DND-41 (cell line): ENCODE measurements at regions not wholly inside any gene's neighbourhood (a gene's known extent, or its start where the extent isn't known, plus 50 kb on each side); places are given as distances from the start of the nearest gene placed in this dataset.
"Not testable (repeated sequence)": the region's sequence is repeated elsewhere in the genome, so short reads cannot be mapped to it uniquely, and the experiment has no call there.

Experiments used
- ATAC-seq: fragments of 200-7000 bp; cut with Tn5 transposase; 3 replicates; pipeline ENCODE4 v1.9.1; 2021; ENCODE audit warnings: low read depth; ENCODE audit not compliant: insufficient read depth
- DNase-seq: peaks from one replicate; pipeline ENCODE4 v3.0.0-alpha.2; 2020
- H2AFZ ChIP-seq: 2 replicates; pipeline ENCODE4 v1.6.0; 2012; ENCODE audit warnings: low read depth, low read length
- H3K27ac ChIP-seq: 2 replicates; pipeline ENCODE4 v1.5.1; 2012; ENCODE audit warnings: low read length, inconsistent platforms
- H3K27me3 ChIP-seq: fragments of 200-600 bp; sonication (generic); 2 replicates; pipeline ENCODE4 v1.6.0; 2012; ENCODE audit warnings: low read length, mild to moderate bottlenecking, inconsistent platforms; ENCODE audit not compliant: insufficient read depth, poor library complexity
- H3K36me3 ChIP-seq: 2 replicates; pipeline ENCODE4 v1.5.1; 2012; ENCODE audit warnings: low read length, inconsistent platforms; ENCODE audit not compliant: insufficient read depth
- H3K4me1 ChIP-seq: 2 replicates; pipeline ENCODE4 v1.5.1; 2012; ENCODE audit warnings: mild to moderate bottlenecking, low read length; ENCODE audit not compliant: insufficient read depth
- H3K4me2 ChIP-seq: 2 replicates; pipeline ENCODE4 v1.6.0; 2012; ENCODE audit warnings: mild to moderate bottlenecking, moderate library complexity, low read length, inconsistent platforms; ENCODE audit not compliant: insufficient read depth
- H3K4me3 ChIP-seq, 2 experiments: fragments of 200-600 bp in 1 of 2; shearing (Covaris generic) in 1 of 2; 2 replicates each; pipeline ENCODE4 v1.5.1; 2012 to 2016; ENCODE audit warnings: inconsistent platforms in 2 of 2, low read length in 2 of 2, mild to moderate bottlenecking in 2 of 2, low read depth in 1 of 2, moderate library complexity in 1 of 2
- H3K79me2 ChIP-seq: 2 replicates; pipeline ENCODE4 v1.6.0; 2012; ENCODE audit warnings: low read length, inconsistent platforms; ENCODE audit not compliant: insufficient read depth
- H3K9ac ChIP-seq: 2 replicates; pipeline ENCODE4 v1.6.0; 2012; ENCODE audit warnings: low read depth, mild to moderate bottlenecking, inconsistent platforms, low read length, moderate library complexity
- H3K9me3 ChIP-seq: 2 replicates; pipeline ENCODE4 v1.5.1; 2012; ENCODE audit warnings: low read length, moderate library complexity, mild to moderate bottlenecking, inconsistent platforms; ENCODE audit not compliant: insufficient read depth, severe bottlenecking
- H4K20me1 ChIP-seq: 2 replicates; pipeline ENCODE4 v1.6.0; 2012; ENCODE audit warnings: low read length; ENCODE audit not compliant: insufficient read depth
- CTCF ChIP-seq: IDR thresholded peaks from 2 replicates; pipeline ENCODE4 v1.5.1; 2012; ENCODE audit warnings: borderline replicate concordance, low read length, moderate library complexity, mild to moderate bottlenecking; ENCODE audit not compliant: poor library complexity, severe bottlenecking; ENCODE audit errors: extremely low read depth
- EZH2 ChIP-seq: IDR thresholded peaks from 3 replicates; pipeline ENCODE4 v1.6.1; 2012; ENCODE audit warnings: borderline replicate concordance, low read depth, mild to moderate bottlenecking, moderate library complexity, low read length, inconsistent platforms; ENCODE audit not compliant: severe bottlenecking

GRCh38 chr10:8410506-8410905 is 356.0 kb downstream of the GATA3 start:
- Histone ChIP-seq H3K4me3 (no peak overlapping the region), H3K9ac (no peak overlapping the region), H3K4me2 (no peak overlapping the region), H3K9me3 (no peaks in the 10 kb centered on the region), H4K20me1 (no peaks in the 10 kb centered on the region), H3K4me1 (peaks cover 3% of the 10 kb centered on the region; the same call in 1 of the 2 replicates), H3K79me2 (no peaks in the 10 kb centered on the region), H3K36me3 (no peaks in the 10 kb centered on the region), H3K27ac (no peak overlapping the region), H3K27me3 (no peaks in the 10 kb centered on the region), H2AFZ (no peak overlapping the region)
- ATAC-seq (no peak), DNase-seq (no peak)
- TF ChIP-seq EZH2, result no peak
- no peak for TF ChIP-seq CTCF

GRCh38 chr10:8412541-8412940 is 358.1 kb downstream of the GATA3 start:
- no peak for TF ChIP-seq CTCF
- no peak for TF ChIP-seq EZH2
- H3K27ac ChIP-seq, result no peak overlapping the region
- H3K4me3 ChIP-seq, result no peak overlapping the region
- H3K4me2 ChIP-seq, result no peak overlapping the region
- no peak overlapping the region for H2AFZ ChIP-seq
- H3K36me3 ChIP-seq, result no peaks in the 10 kb centered on the region
- H3K79me2 ChIP-seq, result no peaks in the 10 kb centered on the region
- no peaks in the 10 kb centered on the region for H3K27me3 ChIP-seq
- DNase-seq (no peak), ATAC-seq (no peak)
- H3K9ac ChIP-seq, result no peak overlapping the region
- H4K20me1 ChIP-seq, result no peaks in the 10 kb centered on the region
- no peaks in the 10 kb centered on the region for H3K9me3 ChIP-seq
- no peaks in the 10 kb centered on the region for H3K4me1 ChIP-seq

- H4K20me1 ChIP-seq, H3K36me3 ChIP-seq, H3K9me3 ChIP-seq, DNase-seq, H2AFZ ChIP-seq, H3K4me2 ChIP-seq, H3K4me1 ChIP-seq, H3K27me3 ChIP-seq, H3K79me2 ChIP-seq, H3K27ac ChIP-seq, H3K9ac ChIP-seq, ATAC-seq, H3K4me3 ChIP-seq: not testable (repeated sequence)
Observed at GRCh38 chr10:8415029-8415428, 360.5 kb downstream of the GATA3 start.

- Histone ChIP-seq H3K27ac (no peak overlapping the region), H3K4me2 (no peak overlapping the region), H3K9ac (no peak overlapping the region), H3K4me3 (no peak overlapping the region), H3K27me3 (no peaks in the 10 kb centered on the region), H3K9me3 (no peaks in the 10 kb centered on the region), H3K36me3 (no peaks in the 10 kb centered on the region), H3K79me2 (no peaks in the 10 kb centered on the region), H3K4me1 (no peaks in the 10 kb centered on the region), H2AFZ (no peak overlapping the region), H4K20me1 (no peaks in the 10 kb centered on the region)
- no peak for TF ChIP-seq CTCF
- no peak for TF ChIP-seq EZH2
- no peak for DNase-seq
- peak; percentile 33; the same call in 1 of the 3 replicates for ATAC-seq
Observed at GRCh38 chr10:8416192-8416701, 361.8 kb downstream of the GATA3 start.
